GM21381 (cell line): ENCODE measurements at regions not wholly inside any gene's neighbourhood (a gene's known extent, or its start where the extent isn't known, plus 50 kb on each side); places are given as distances from the start of the nearest gene placed in this dataset.

ENCODE experiments used
- ATAC-seq: cut with Tn5 transposase; IDR thresholded peaks from one replicate; pipeline ENCODE4 v1.9.1; 2021; ENCODE audit warnings: mild to moderate bottlenecking, moderate library complexity; ENCODE audit not compliant: unreplicated experiment

DNA sequence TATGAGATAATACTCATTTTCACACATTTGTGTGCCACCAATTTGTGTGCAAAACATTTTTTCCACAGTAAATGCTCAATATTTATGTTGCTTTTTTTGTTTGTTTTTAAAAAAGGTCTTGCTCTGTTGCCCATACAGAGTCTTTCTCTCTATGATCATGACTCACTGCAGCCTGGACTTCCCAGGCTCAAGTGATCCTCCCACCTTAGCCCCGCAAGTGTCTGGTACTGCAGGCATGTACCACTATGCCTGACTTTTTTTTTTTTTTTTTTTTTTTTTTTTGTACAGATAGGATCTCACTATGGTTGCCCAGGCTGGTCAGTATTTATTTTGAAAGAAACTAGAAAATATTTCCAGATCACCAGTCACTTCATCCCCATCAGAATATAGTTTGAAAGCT, 297.8 kb upstream of the GYPC start:
- no peak for ATAC-seq

GRCh38 chr2:126359494-126359893, 296.5 kb upstream of the GYPC start:
- ATAC-seq, result peak; percentile 76

GRCh38 chr2:126367361-126367760, 288.6 kb upstream of the GYPC start:
- ATAC-seq, result no peak

DNA sequence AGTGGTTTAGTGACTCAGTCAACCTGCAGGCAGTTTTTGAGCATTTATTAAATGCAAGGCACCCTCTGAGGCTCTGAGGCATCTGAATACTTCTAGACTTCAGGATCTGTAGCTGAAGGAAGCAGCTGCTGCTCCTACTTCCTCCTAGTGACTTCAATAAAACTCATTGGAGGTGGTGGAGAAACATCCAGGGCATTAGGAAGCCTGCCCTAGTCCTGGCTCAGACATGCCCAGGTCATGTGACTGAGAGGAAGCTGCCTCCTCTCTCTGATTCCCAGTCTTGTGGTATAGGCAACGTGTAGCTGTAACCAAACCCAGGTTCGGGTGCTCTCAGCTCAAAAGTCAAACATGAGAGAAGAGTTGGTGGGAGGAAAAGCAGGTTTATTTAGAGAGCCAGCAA, 287.2 kb upstream of the GYPC start:
- ATAC-seq, result no peak

GRCh38 chr2:126370201-126370600, 285.8 kb upstream of the GYPC start:
- no peak for ATAC-seq

DNA sequence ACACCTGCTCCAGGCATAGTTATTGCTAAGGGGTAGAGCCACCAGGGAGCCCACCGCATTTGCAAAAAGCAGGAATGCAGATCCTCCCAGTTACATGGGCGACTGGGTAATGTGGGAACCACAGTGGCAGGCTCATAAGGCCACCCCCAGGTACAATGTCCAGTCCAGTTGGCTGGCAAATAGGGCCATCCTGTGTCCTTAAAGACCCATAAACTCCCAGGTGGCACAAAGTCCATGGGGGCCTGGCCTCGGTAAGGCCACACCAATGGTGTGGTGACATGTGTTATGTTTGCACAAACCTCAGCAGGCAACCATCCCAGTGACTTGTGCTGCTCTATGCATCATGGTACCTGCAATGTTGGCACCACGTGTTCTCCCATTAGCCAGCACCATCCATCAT, 283.6 kb upstream of the GYPC start:
- no peak for ATAC-seq

GRCh38 chr2:126378176-126378575, 277.8 kb upstream of the GYPC start:
- no peak for ATAC-seq

DNA sequence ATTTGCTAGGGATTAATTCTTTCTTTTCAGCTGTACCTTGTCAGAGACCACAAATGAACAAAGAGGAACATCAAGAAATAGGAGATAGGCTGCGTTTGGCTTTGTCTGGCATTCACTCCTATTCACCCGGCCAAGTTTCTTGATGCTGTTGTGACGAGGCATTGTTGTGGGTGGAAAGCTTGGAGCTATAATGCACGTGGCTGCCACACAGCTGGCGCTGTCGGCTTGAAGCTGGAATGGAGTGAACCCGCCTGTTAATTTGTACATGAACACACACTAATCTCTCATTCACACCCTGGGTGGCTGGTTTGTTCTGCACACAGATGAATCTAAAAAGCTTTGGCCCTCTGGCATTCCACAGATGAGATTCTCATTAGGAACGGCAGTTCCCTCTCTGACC, 274.9 kb upstream of the GYPC start:
- ATAC-seq, result no peak

GRCh38 chr2:126382998-126383397, 273.0 kb upstream of the GYPC start:
- no peak for ATAC-seq

DNA sequence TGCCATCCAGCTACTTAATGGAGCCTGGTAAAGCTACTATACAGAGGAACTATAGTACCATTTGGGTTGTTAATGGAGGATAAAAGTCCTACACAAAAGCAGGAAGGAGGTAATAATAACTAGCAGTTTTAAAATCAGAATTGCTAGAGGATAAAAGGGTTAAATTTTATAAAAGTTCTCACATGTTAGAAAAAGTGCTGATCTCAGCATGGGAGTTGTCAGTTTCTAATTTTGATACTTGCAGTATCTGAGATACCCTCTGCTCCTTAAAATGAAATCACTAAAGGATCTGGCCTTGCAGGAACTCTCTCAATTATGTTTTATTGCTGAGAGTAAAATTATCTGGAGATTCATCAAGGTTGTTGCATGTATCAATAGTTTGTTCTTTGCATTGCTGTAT, 272.2 kb upstream of the GYPC start:
- no peak for ATAC-seq

DNA sequence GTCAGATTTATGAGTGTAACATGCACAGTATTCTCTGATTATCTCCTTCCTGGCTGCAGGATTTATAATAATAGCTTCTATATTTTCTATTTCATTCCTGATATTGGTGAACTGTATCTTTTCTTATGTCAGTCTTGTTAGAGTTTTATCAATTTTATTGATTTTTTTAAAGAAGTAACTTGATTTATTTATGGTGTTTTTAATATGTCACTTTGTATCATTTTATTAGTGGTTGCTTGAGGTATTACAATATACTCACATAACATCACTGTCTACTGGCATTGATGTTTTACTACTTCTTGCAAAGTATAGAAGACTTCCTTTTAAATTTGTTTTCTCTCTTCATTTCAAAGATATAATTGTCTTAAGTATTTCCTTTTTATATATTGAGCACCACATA, 270.5 kb upstream of the GYPC start:
- no peak for ATAC-seq

- ATAC-seq, result no peak
Measured at GRCh38 chr2:126385983-126386382, 270.0 kb upstream of the GYPC start.

DNA sequence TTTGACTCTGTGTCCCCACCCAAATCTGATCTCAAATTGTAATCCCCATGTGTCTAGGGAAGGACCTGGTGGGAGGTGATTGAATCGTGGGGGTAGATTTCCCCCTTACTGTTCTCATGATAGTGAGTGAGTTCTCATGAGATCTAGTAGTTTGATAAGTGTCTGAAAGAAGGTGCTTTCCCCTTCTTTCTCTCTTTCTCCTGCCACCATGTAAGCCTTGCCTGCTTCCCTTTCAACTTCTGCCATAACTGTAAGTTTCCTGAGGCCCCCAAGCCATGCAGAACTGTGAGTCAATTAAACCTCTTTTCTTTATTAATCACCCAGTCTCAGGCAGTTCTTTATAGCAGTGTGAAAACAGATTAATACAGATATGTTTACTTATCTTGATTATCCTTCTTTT, 266.5 kb upstream of the GYPC start:
- no peak for ATAC-seq

GRCh38 chr2:126392889-126393288, 263.1 kb upstream of the GYPC start:
- ATAC-seq, result no peak

GRCh38 chr2:126399001-126399400, 257.0 kb upstream of the GYPC start:
- ATAC-seq, result no peak

- no peak for ATAC-seq
Measured at GRCh38 chr2:126403039-126403628, 252.8 kb upstream of the GYPC start.

DNA sequence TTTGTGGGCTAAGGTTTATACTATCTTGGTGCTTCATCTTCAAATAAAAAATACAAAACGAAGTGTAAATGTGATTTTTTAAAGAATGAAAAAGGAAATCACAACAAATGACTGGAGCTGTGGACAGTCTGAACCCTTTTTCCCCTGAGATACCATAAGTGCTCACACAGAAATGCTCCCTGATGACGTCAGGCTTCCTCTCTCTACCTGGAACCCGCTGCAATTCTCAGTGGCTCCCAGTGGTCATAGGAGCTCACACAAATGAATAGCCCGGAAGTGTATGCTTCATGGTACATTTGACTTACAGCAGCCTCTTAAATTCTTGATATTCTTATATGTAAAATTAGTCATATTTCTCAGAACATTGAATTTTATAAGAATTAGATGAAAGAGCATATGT, 249.7 kb upstream of the GYPC start:
- no peak for ATAC-seq

DNA sequence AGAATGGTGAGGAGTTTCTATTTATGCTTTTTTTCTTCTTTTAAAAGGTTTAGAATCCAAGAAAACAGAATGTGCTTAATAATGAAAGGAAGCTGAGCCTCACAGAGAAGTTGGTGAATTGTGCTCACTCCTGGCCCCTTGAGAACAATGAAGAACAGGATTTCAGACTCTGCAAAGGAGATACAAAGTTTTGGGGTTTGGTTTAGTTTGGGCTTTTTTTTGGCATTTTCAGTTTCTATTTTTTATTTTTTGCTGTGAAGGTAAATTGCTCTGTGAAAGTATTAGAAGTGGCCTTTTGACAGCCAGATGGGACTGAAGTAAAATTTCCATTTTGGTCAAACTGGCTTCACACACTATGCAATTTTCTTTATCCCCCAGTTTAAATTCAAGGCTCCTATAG, 247.3 kb upstream of the GYPC start:
- ATAC-seq, result no peak

DNA sequence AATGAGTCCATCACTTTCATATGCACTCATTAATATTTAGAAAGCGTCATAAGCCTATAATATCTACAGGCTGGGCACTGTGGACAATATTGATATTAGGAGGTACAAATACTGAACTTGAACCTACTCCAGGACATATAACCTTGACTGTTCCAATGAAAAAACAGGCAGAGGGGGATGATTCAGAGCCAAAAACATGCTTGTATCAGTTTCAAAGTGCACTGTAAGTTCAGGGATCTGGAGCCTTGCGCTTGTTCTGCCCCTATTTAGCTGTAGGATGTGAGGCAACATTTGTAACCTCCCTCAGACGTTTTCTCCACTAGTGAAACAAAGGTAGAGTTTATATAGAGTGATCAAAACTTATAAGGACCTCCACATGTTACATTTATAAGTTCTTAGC, 246.1 kb upstream of the GYPC start:
- ATAC-seq, result no peak

DNA sequence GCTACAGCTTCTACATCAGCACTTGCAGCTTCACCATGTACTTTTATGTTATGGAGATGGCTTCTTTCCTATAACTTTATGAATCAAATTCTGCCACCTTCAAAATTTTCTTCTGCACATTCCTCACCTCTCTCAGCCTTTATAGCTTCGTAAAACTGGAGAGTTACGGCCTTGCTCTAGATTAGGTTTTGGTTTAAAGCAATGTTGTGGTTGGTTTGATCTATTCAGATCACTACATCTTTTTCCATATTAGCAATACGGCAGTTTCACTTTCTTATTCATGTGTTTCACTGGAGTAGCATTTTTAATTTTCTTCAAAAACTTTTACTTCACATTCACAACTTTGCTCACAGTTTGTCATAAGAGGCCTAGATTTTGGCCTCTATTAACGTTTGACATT, 242.9 kb upstream of the GYPC start:
- peak; percentile 57 for ATAC-seq

DNA sequence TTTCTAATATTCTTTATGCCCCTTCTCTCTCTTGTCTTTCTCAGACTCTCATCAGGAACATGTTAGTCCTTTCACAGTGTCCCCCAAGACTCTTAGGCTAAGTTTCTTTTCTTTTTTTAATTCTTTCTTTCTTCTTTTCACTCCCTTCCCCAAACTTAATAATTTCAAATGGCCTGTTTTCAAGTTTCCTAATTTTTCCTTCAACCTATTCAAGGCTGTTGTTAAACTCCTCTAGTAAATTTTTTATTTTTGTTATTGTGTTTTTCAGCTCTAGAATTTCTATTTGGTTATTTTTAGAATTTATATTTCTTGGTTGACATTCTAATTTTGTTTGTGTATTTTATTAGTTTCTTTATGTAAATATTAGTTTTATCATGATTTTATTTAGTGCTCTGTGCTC, 236.6 kb upstream of the GYPC start:
- no peak for ATAC-seq

DNA sequence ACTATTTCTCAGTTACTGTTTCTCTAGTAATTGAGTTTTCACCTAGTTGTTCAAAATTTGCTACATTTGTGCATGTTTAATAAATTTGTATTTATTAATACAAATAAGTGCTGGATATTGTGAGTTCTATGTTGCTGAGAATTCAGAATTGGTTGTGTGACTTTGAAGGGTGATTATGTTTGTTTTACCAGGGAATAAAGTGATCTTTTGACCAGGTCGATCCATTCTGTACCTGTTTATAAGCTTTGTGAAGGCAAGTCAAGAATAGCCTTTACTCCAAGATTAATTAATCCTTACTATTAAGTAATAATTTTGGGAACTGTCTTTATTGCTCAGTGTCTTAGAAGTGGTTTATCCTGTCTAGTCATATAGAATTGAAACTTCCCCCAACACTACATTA, 230.0 kb upstream of the GYPC start:
- no peak for ATAC-seq

GRCh38 chr2:126429103-126429502, 226.9 kb upstream of the GYPC start:
- no peak for ATAC-seq

DNA sequence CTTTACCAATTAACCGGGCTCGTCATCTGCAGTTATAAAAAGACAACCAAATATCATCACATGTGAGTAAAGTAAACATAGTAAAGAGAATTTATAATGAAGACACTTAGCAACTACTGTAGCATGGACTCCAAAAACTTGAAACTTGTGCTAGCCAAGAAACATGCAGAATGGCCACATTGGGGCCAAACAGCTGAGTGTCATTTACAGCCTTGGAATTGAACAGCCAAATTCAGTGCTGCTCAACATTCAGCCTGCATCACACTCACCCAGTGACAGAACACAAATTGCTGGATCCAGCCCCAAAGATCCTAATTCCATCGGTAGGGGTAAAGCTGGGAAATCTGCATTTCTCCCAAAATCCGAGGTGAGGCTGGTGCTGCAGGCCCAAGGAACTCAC, 224.8 kb upstream of the GYPC start:
- ATAC-seq, result no peak
